ENCODE measurements at regions not wholly inside any gene's neighbourhood (a gene's known extent, or its start where the extent isn't known, plus 50 kb on each side); places are given as distances from the start of the nearest gene placed in this dataset.

- no peaks in the 10 kb centered on the region for H3K27me3 ChIP-seq (ENCODE audit: control insufficient read depth, insufficient read depth, low read length, poor library complexity, severe bottlenecking)
- no peaks in the 10 kb centered on the region for H3K36me3 ChIP-seq (ENCODE audit: control insufficient read depth, insufficient read depth, low read length)
- Mint-ChIP-seq H3K4me3 (no peak overlapping the region), H3K4me1 (peaks cover 16% of the 10 kb centered on the region), H3K27me3 (ENCODE audit: insufficient read depth) (no peaks in the 10 kb centered on the region), H3K36me3 (ENCODE audit: low read depth) (no peaks in the 10 kb centered on the region), H3K27ac (no peak overlapping the region), H3K9me3 (no peaks in the 10 kb centered on the region)
- peaks cover 5% of the 10 kb centered on the region for H3K4me1 ChIP-seq (ENCODE audit: control insufficient read depth, insufficient read depth, low read length)
- H3K4me3 ChIP-seq (ENCODE audit: low read length): no peak overlapping the region
- WGBS, 2 experiments (ENCODE audit: insufficient coverage in 1 of 2, insufficient read length in 1 of 2): 0% methylated on average over 1 of the region's 1 CpG; no CpG with 5 or more reads in 1 of the 2 experiments
- H3K9ac ChIP-seq (ENCODE audit: extremely low read depth, low read length, poor library complexity, severe bottlenecking): no peak overlapping the region
- H3K9me3 ChIP-seq (ENCODE audit: control insufficient read depth, low read length): no peaks in the 10 kb centered on the region
- H3K27ac ChIP-seq (ENCODE audit: low read depth, low read length): no peak overlapping the region
- no peak for TF ChIP-seq CTCF (conservative IDR thresholded peaks at IDR 0.05)
- DNase-seq: no peak
These were observed 86.0 kb upstream of the MDFIC start for GRCh38 chr7:114835861-114836260.

- Histone ChIP-seq H3K27ac (ENCODE audit: low read depth, low read length) (no peak overlapping the region), H3K4me1 (ENCODE audit: control insufficient read depth, insufficient read depth, low read length) (no peaks in the 10 kb centered on the region), H3K9ac (ENCODE audit: extremely low read depth, low read length, poor library complexity, severe bottlenecking) (no peak overlapping the region), H3K4me3 (ENCODE audit: low read length) (no peak overlapping the region), H3K36me3 (ENCODE audit: control insufficient read depth, insufficient read depth, low read length) (no peaks in the 10 kb centered on the region), H3K27me3 (ENCODE audit: control insufficient read depth, insufficient read depth, low read length, poor library complexity, severe bottlenecking) (no peaks in the 10 kb centered on the region), H3K9me3 (ENCODE audit: control insufficient read depth, low read length) (no peaks in the 10 kb centered on the region)
- DNase-seq: no peak
- Mint-ChIP-seq H3K27me3 (ENCODE audit: insufficient read depth) (no peaks in the 10 kb centered on the region), H3K27ac (no peak overlapping the region), H3K4me1 (peaks cover 3% of the 10 kb centered on the region), H3K9me3 (no peaks in the 10 kb centered on the region), H3K36me3 (ENCODE audit: low read depth) (no peaks in the 10 kb centered on the region), H3K4me3 (no peak overlapping the region)
- no peak for TF ChIP-seq CTCF (conservative IDR thresholded peaks at IDR 0.05)
- 60 to 83% methylated on average over 1 to 4 of the region's 5 CpGs for WGBS, 2 experiments (ENCODE audit: insufficient coverage in 1 of 2, insufficient read length in 1 of 2)
These were observed 79.3 kb upstream of the MDFIC start for GRCh38 chr7:114842551-114843065.

GRCh38 chr7:114843102-114843501, 78.8 kb upstream of the MDFIC start:
- Histone ChIP-seq H3K4me1 (ENCODE audit: control insufficient read depth, insufficient read depth, low read length) (no peaks in the 10 kb centered on the region), H3K9me3 (ENCODE audit: control insufficient read depth, low read length) (no peaks in the 10 kb centered on the region), H3K27me3 (ENCODE audit: control insufficient read depth, insufficient read depth, low read length, poor library complexity, severe bottlenecking) (no peaks in the 10 kb centered on the region), H3K27ac (ENCODE audit: low read depth, low read length) (no peak overlapping the region), H3K4me3 (ENCODE audit: low read length) (no peak overlapping the region), H3K9ac (ENCODE audit: extremely low read depth, low read length, poor library complexity, severe bottlenecking) (no peak overlapping the region), H3K36me3 (ENCODE audit: control insufficient read depth, insufficient read depth, low read length) (no peaks in the 10 kb centered on the region)
- no peak for DNase-seq
- H3K4me1 Mint-ChIP-seq: peaks cover 3% of the 10 kb centered on the region
- no peak overlapping the region for H3K4me3 Mint-ChIP-seq
- H3K27ac Mint-ChIP-seq: no peak overlapping the region
- H3K9me3 Mint-ChIP-seq: no peaks in the 10 kb centered on the region
- no peaks in the 10 kb centered on the region for H3K27me3 Mint-ChIP-seq (ENCODE audit: insufficient read depth)
- no peaks in the 10 kb centered on the region for H3K36me3 Mint-ChIP-seq (ENCODE audit: low read depth)
- TF ChIP-seq CTCF (conservative IDR thresholded peaks at IDR 0.05): no peak
- 97% methylated on average over 3 of the region's 3 CpGs; no CpG with 5 or more reads in 1 of the 2 experiments for WGBS, 2 experiments (ENCODE audit: insufficient coverage in 1 of 2, insufficient read length in 1 of 2)
